Ovary (tissue), 3 donors: ENCODE measurements at regions not wholly inside any gene's neighbourhood (a gene's known extent, or its start where the extent isn't known, plus 50 kb on each side); places are given as distances from the start of the nearest gene placed in this dataset.

ENCODE experiments used
- CTCF ChIP-seq, 3 donors: fragments of 450-650 bp in 2 of 3; fragments of 200-600 bp in 1 of 3; IDR thresholded peaks; one replicate each; pipeline versions ENCODE4 v1.5.1 to v1.8.0; 2016 to 2022; ENCODE audit warnings: antibody characterized with exemption in 3 of 3, mild to moderate bottlenecking in 1 of 3
- EP300 ChIP-seq: sonication (generic); formaldehyde crosslinking; IDR thresholded peaks from one replicate; pipeline ENCODE4 v1.6.1; 2017; ENCODE audit warnings: antibody characterized with exemption
- POLR2A ChIP-seq: fragments of 450-650 bp; IDR thresholded peaks from one replicate; pipeline ENCODE4 v1.6.1; 2017; ENCODE audit warnings: antibody characterized with exemption, mild to moderate bottlenecking, moderate library complexity
- donor health status: DM: no; HTN: no; CAD: no.

- no peak for TF ChIP-seq POLR2A
- TF ChIP-seq CTCF (IDR thresholded peaks at IDR 0.05) = no peak
- TF ChIP-seq EP300 = no peak
Measured at GRCh38 chr1:115158181-115158580, 68.9 kb upstream of the TSPAN2 start.
